Fibroblast of skin of left quadriceps (primary cell): ENCODE measurements at regions not wholly inside any gene's neighbourhood (a gene's known extent, or its start where the extent isn't known, plus 50 kb on each side); places are given as distances from the start of the nearest gene placed in this dataset.
A peak's percentile ranks its signal among the peaks of the same experiment; 100 is the strongest.

Experiments used
- DNase-seq, 2 experiments: peaks; one replicate each; pipeline ENCODE4 v3.0.0-alpha.2; 2013; ENCODE audit warnings: low read depth in 2 of 2

GRCh38 chr13:33466262-33466661, 180.7 kb upstream of the STARD13 start:
- DNase-seq, result no peak

- no peak for DNase-seq
Observed at GRCh38 chr13:33467556-33467955, 182.0 kb upstream of the STARD13 start.

GRCh38 chr13:33471204-33471603, 185.6 kb upstream of the STARD13 start:
- DNase-seq, result no peak

- DNase-seq, result no peak
Observed at GRCh38 chr13:33472446-33472845, 186.9 kb upstream of the STARD13 start.

- DNase-seq, result no peak
Observed at GRCh38 chr13:33479105-33479504, 193.6 kb upstream of the STARD13 start.

GRCh38 chr13:33480561-33480960, 195.0 kb upstream of the STARD13 start:
- DNase-seq, result peak in 1 of 2 experiments; percentile 34

GRCh38 chr13:33483471-33483870, 197.9 kb upstream of the STARD13 start:
- peak; percentile 28 to 42 for DNase-seq

- DNase-seq, result no peak
Observed at GRCh38 chr13:33485247-33485646, 199.7 kb upstream of the STARD13 start.

GRCh38 chr13:33487575-33488243, 202.2 kb upstream of the STARD13 start:
- DNase-seq, result no peak

- no peak for DNase-seq
Observed at GRCh38 chr13:33489563-33489962, 204.0 kb upstream of the STARD13 start.

- DNase-seq, result no peak
Observed at GRCh38 chr13:33490461-33491327, 205.1 kb upstream of the STARD13 start.

GRCh38 chr13:33493672-33494365, 208.3 kb upstream of the STARD13 start:
- DNase-seq, result no peak

- DNase-seq, result peak; percentile 78 to 79
Observed at GRCh38 chr13:33494596-33495204, 209.1 kb upstream of the STARD13 start.

- no peak for DNase-seq
Observed at GRCh38 chr13:33496336-33496735, 210.8 kb upstream of the STARD13 start.

GRCh38 chr13:33497146-33497845, 211.7 kb upstream of the STARD13 start:
- DNase-seq, result no peak

GRCh38 chr13:33508060-33508459, 222.5 kb upstream of the STARD13 start:
- DNase-seq, result no peak

- no peak for DNase-seq
Observed at GRCh38 chr13:33509642-33510229, 224.2 kb upstream of the STARD13 start.

- DNase-seq, result no peak
Observed at GRCh38 chr13:33510350-33510970, 224.9 kb upstream of the STARD13 start.

- DNase-seq, result no peak
Observed at GRCh38 chr13:33512880-33513554, 227.5 kb upstream of the STARD13 start.

- DNase-seq, result no peak
Observed at GRCh38 chr13:33514362-33514761, 228.8 kb upstream of the STARD13 start.
